A673 (cell line): ENCODE measurements at regions not wholly inside any gene's neighbourhood (a gene's known extent, or its start where the extent isn't known, plus 50 kb on each side); places are given as distances from the start of the nearest gene placed in this dataset.
A peak's percentile ranks its signal among the peaks of the same experiment; 100 is the strongest.

Experiments
- BruUV-seq: library from RNA; stranded (reverse); fragments of 400-500 nt; replicated peaks from 2 replicates; lab custom pipeline; 2021; lab: Mats Ljungman, UMichigan
- CTCF ChIA-PET: fragments of 300-600 bp; sonication (Branson Sonifier 250); formaldehyde crosslinking; loops from one replicate; lab custom pipeline; 2022; ENCODE audit warnings: antibody characterized with exemption; lab: Charles Lee
- POLR2A ChIA-PET: fragments of 300-600 bp; sonication (Branson Sonifier 250); formaldehyde crosslinking; loops from one replicate; lab custom pipeline; 2022; ENCODE audit warnings: antibody characterized with exemption; ENCODE audit not compliant: low non-redundant PET; lab: Charles Lee
- DNase-seq: peaks from one replicate; pipeline ENCODE4 v3.0.0-alpha.2; 2015; ENCODE audit warnings: low spot score
- H3K27ac ChIP-seq: fragments of 200-600 bp; sonication (generic); 2 replicates; pipeline ENCODE4 v1.5.1; 2016; ENCODE audit warnings: mixed run types, low read depth, mild to moderate bottlenecking, mixed read lengths, antibody characterized with exemption, low read length; ENCODE audit not compliant: poor library complexity, severe bottlenecking
- H3K27me3 ChIP-seq: fragments of 200-600 bp; sonication (generic); replicated peaks from 2 replicates; pipeline ENCODE4 v1.6.1; 2017; ENCODE audit warnings: mixed run types, low read depth, mild to moderate bottlenecking, mixed read lengths, antibody characterized with exemption, low read length; ENCODE audit not compliant: insufficient read depth, poor library complexity
- H3K36me3 ChIP-seq: fragments of 200-600 bp; sonication (generic); 2 replicates; pipeline ENCODE4 v1.6.1; 2016; ENCODE audit warnings: mixed run types, mild to moderate bottlenecking, mixed read lengths, antibody characterized with exemption, low read length; ENCODE audit not compliant: insufficient read depth, poor library complexity, severe bottlenecking
- H3K4me1 ChIP-seq: fragments of 200-600 bp; sonication (generic); 2 replicates; pipeline ENCODE4 v1.6.1; 2017; ENCODE audit warnings: mixed run types, mild to moderate bottlenecking, mixed read lengths, antibody characterized with exemption, low read length; ENCODE audit not compliant: insufficient read depth, poor library complexity, severe bottlenecking
- H3K4me3 ChIP-seq: fragments of 200-600 bp; sonication (generic); 2 replicates; pipeline ENCODE4 v1.5.1; 2016; ENCODE audit warnings: low read depth, mixed run types, mild to moderate bottlenecking, mixed read lengths, low read length; ENCODE audit not compliant: poor library complexity, severe bottlenecking
- H3K9me3 ChIP-seq: fragments of 200-600 bp; sonication (generic); 2 replicates; pipeline ENCODE4 v1.6.1; 2016; ENCODE audit warnings: mixed run types, low read depth, mild to moderate bottlenecking, mixed read lengths, antibody characterized with exemption, low read length; ENCODE audit not compliant: poor library complexity, severe bottlenecking
- EZH2 ChIP-seq: fragments of 200-600 bp; sonication (generic); IDR thresholded peaks from 2 replicates; pipeline ENCODE4 v1.6.1; 2017; ENCODE audit warnings: borderline replicate concordance, low read depth, mild to moderate bottlenecking, mixed read lengths, antibody characterized with exemption, low read length; ENCODE audit not compliant: poor library complexity, severe bottlenecking
- intact Hi-C: fragments of 100-400 bp; cut with micrococcal nuclease; formaldehyde crosslinking; loops from one replicate; pipeline ENCODE4 v1.10.0; 2022; ENCODE audit not compliant: unreplicated experiment
- TF ChIP-seq, protein P1 (sequence below): fragments of 300-800, 200-600 bp; sonication (generic); conservative IDR thresholded peaks from 2 replicates; pipeline ENCODE4 v1.5.1; 2017; ENCODE audit warnings: low read depth, mild to moderate bottlenecking, antibody characterized with exemption, low read length, moderate library complexity, mixed read lengths

DNA sequence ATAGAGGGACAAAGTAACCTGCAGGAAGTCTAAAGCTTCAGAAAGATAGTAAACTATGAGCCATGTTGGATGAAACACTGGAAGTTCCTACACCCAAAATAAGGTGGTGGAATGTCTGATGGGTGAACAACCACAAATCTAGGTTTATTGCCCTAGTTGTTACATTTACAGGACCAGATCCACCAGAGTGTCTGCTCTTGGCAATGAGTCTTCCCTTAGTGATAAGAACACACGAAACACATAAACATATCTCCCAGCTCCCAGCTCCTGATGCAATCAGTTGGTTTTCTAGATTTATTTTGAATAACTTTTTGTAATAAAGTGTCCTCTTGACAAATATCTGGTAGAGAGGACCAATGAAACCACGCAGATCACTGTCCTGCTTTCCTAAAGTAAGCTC, 329.7 kb upstream of the WWC1 start:
- no peak for TF ChIP-seq EZH2
- TF ChIP-seq, protein P1, sequence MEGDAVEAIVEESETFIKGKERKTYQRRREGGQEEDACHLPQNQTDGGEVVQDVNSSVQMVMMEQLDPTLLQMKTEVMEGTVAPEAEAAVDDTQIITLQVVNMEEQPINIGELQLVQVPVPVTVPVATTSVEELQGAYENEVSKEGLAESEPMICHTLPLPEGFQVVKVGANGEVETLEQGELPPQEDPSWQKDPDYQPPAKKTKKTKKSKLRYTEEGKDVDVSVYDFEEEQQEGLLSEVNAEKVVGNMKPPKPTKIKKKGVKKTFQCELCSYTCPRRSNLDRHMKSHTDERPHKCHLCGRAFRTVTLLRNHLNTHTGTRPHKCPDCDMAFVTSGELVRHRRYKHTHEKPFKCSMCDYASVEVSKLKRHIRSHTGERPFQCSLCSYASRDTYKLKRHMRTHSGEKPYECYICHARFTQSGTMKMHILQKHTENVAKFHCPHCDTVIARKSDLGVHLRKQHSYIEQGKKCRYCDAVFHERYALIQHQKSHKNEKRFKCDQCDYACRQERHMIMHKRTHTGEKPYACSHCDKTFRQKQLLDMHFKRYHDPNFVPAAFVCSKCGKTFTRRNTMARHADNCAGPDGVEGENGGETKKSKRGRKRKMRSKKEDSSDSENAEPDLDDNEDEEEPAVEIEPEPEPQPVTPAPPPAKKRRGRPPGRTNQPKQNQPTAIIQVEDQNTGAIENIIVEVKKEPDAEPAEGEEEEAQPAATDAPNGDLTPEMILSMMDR: no peak
- intact Hi-C loops: no loop called here
- Histone ChIP-seq H3K27ac (no peak overlapping the region), H3K4me1 (peaks cover 30% of the 10 kb centered on the region), H3K4me3 (no peak overlapping the region), H3K36me3 (no peaks in the 10 kb centered on the region), H3K27me3 (no peaks in the 10 kb centered on the region), H3K9me3 (no peaks in the 10 kb centered on the region)
- DNase-seq: no peak
- POLR2A ChIA-PET: no interaction called here
- CTCF ChIA-PET: no interaction called here
- BruUV-seq: no TSS peak

DNA sequence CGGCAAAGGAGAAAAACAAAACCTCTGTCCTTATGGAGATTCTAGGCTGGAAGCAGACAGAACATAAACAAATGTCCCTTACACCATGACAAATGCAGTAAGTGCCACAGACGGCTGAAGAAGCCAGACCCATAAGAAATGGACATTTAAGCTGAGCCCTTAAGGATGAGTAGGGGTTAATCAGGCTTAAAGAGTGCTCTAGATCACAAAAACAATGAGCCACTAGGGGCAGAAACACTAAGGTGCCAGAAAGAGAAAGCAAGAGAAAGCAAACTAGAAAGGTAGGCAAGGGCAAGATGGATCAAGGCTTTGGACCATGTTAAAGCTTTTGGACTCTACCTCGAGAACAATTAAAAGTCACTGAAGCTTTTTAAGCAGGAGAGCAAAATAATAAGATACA, 326.9 kb upstream of the WWC1 start:
- no peak for DNase-seq
- Histone ChIP-seq H3K4me3 (no peak overlapping the region), H3K4me1 (peaks cover 55% of the 10 kb centered on the region), H3K27me3 (no peaks in the 10 kb centered on the region), H3K27ac (no peak overlapping the region), H3K36me3 (no peaks in the 10 kb centered on the region), H3K9me3 (no peaks in the 10 kb centered on the region)
- intact Hi-C loops: no loop called here
- ChIA-PET CTCF (interaction anchor here (0.6 kb wide), 1 partner anchor 21 kb away, joined by 7 read pairs; no protein-coding TSS in a partner anchor), POLR2A (no interaction called here)
- no peak for TF ChIP-seq EZH2
- TF ChIP-seq, protein P1: peak; percentile 52
- BruUV-seq: no TSS peak

DNA sequence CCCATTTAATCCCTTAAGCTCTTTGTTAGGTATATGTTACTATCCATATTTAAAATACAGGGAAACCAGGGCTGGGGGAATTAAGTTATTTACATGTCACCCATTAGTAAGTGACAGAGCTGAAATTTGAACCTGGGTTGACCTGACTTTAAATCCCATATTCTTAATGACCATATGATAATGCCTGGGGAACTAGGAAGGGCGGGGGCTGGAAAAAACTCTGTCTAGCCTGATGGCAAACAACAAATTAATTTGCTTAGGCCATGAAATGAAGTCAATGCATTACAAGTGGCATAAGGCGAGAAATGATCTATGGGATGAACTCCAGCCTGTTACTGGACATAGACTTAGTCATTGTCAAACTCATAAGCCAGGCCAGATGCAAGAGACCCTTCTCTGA, 325.7 kb upstream of the WWC1 start:
- H3K9me3 ChIP-seq: no peaks in the 10 kb centered on the region
- ChIA-PET CTCF (no interaction called here), POLR2A (no interaction called here)
- H3K27ac ChIP-seq: no peak overlapping the region
- DNase-seq: no peak
- no peaks in the 10 kb centered on the region for H3K27me3 ChIP-seq
- H3K4me1 ChIP-seq: peaks cover 66% of the 10 kb centered on the region
- H3K36me3 ChIP-seq: no peaks in the 10 kb centered on the region
- BruUV-seq: no TSS peak
- intact Hi-C loops: loop anchor here (5.0 kb wide), 1 partner anchor 388 kb away; no protein-coding TSS in a partner anchor
- TF ChIP-seq EZH2: no peak
- TF ChIP-seq, protein P1: no peak
- H3K4me3 ChIP-seq: no peak overlapping the region
